DMS153 treated with DMSO at 0.1 percent for 48 hours (cell line): ENCODE measurements at regions not wholly inside any gene's neighbourhood (a gene's known extent, or its start where the extent isn't known, plus 50 kb on each side); places are given as distances from the start of the nearest gene placed in this dataset.
"Not testable (repeated sequence)": the region's sequence is repeated elsewhere in the genome, so short reads cannot be mapped to it uniquely, and the experiment has no call there.

Experiments
- DNase-seq: peaks from one replicate; lab custom pipeline; 2025; ENCODE audit not compliant: unreplicated experiment; lab: John Stamatoyannopoulos, UW

DNA sequence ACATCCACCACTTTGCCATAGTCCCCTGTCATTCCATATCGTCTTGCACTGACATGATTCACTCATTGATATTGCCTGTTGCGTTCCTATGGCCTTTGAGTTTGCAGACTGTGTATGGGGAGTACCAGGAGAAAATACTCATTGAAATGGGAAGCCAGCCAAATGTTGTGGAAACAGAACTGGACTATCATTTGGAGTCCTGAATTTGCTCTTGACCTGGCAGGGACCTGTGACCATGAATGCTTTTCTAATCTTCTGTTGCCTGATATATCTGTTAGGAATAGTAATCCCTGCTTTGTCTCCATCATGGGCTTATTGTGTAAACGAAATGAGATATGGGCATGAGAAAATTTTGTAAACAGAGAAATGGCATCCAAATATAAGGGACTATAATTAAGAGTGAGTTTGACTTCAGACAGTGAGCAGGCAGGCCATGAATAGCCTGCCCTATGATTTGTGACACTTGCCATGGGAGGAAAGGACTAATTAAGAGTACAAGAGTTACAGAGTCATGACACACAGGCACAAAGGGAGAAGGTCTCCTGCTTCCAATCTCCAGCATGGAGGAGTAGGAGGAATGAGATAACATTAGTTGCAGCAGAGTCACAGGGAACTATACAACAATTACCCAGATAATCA lies 572.9 kb upstream of the SGCD start:
- DNase-seq, result no peak

DNA sequence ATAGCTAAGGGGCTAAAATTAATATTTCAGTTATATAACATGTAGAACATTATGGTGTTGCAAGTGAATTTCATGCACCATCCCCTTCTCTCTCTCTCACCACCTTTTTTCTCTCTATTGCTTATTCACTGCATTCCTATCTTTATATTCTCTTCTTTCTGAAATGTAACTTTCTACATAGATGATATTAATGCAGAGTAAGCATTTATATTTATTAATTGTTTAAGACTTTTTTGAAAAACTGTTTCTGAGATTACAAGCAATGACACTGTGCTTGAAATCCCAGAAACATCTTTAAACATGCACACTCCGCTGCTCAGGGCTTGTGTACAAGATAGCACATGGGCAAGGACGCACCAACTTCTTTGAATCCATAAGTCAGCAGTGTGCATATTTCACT lies 567.7 kb upstream of the SGCD start:
- no peak for DNase-seq

- DNase-seq, result no peak
Measured at GRCh38 chr5:155759984-155760383, 567.0 kb upstream of the SGCD start.

DNA sequence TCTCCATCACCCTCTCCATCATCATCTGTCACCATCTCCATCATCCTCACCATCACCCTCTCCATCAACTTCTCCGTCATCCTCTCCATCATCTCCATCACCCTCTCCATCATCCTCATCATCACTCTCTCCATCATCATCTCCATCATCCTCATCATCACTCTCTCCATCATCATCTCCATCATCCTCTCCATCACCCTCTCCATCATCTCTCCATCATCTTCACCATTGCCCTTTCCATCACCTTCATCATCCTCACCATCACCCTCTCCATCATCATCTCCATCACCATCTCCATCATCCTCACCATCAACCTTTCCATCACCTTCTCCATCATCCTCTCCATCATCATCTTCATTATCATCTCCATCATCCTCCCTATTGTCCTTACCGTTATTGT lies 565.5 kb upstream of the SGCD start:
- DNase-seq, result no peak

DNA sequence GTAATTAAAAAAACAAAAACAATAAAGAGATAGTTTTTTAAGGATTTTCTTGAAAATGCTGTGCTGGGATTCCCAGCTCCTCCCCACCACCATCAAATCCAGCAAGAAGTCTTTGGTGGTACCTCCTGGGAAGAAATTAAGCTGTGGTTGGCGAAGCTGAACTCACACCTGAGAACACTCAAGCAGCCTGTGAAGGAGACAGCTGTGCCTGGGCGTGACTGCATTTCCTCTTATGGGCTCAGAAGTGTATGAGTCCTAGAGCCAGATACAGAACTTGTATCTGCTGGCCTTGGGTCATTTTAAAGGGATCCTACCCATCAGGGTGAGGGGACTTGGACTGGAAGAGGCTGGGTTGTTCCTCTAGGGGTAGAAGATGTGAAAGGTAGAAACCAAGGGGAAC lies 561.2 kb upstream of the SGCD start:
- no peak for DNase-seq

DNA sequence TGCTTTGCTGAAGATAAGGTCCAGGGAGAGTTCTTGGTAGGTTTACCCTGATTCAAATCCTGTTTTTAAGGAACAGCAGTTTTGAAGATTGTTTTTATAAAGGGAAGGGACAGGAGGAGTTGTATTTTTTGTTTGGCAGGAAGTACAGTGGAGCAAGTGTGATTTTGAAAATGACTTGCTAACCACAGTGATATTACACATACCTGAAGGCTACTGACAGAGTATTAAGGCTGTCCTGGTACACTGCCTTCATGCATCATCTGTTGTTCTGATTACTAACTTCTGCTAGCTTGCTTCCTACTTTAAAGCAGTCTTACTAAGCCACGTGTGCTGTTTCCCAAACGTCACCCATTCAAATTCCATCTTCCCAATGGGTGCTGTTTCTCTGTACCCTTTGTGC lies 559.5 kb upstream of the SGCD start:
- no peak for DNase-seq

DNA sequence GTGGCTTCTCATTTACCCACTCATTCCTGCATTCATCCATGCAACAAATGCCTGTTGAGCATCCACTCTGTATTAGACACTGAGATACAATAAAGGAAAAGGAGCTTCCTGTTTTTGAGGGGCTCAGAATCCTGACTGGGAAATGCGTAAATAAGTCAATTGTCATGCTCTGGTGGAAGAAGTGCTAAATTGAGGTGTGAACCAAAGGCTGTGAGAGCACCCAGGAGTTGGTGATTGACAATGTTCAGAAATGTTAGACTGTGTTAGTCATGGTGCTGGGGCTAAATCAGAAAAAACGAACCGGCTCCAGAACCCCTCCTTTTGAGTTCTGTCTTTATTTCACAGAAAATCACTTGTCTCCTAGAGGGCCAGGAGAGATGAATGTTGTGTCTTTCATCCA lies 558.6 kb upstream of the SGCD start:
- DNase-seq, result no peak

DNA sequence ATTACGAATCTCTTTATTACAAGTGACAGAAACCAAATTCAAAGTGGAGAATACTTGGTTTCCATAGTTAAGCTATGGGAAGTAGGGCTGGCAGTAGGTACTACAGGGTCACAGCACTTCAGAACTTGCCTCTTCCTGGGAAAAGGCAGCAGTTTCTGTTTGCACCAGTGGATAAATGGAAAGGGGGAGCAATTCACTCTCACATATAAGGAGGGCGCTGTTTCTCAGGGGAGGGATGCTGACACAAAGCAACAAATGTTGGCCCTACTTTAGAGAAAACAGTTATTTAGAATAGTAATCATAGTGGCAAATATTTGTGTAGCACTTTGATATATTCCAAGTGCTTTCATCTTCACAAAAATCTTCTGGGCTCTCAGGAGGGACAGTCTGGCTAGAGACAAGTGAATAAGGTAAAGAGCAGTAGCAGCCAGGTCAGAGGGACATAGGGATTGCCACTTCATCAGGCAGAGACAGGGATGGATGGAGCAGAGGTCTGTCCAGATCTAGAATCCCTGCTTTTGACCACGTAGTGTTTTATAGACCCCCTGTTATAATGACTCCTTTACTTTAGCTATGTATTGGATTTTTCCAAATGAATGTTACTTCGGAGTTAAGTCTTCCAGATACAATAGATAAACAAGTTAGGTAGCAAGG lies 554.8 kb upstream of the SGCD start:
- no peak for DNase-seq

- no peak for DNase-seq
Measured at GRCh38 chr5:155773680-155774079, 553.3 kb upstream of the SGCD start.

GRCh38 chr5:155780260-155780659 lies 546.7 kb upstream of the SGCD start:
- DNase-seq, result no peak

- DNase-seq, result no peak
Measured at GRCh38 chr5:155783246-155783645, 543.7 kb upstream of the SGCD start.

GRCh38 chr5:155783791-155784190 lies 543.2 kb upstream of the SGCD start:
- DNase-seq, result no peak

- no peak for DNase-seq
Measured at GRCh38 chr5:155786108-155786507, 540.9 kb upstream of the SGCD start.

- no peak for DNase-seq
Measured at GRCh38 chr5:155792873-155793272, 534.1 kb upstream of the SGCD start.

DNA sequence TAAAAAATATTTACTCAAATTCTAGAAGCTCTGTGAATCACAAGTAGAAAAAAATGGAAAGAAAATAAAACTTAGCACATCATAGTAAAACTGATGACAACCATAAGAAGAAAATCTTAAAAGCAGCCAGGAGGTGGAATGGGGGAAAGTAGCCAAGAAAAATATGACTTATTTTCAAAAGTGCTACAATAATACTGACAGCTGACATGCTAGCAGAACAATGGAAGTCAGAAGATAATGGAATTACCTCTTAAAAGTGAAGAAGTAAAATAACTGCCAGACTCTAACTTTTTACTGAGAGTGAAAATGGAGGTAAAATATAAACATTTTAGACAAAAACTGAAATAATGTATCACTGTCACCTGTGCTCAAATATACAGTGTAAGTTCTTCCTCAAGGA lies 532.2 kb upstream of the SGCD start:
- DNase-seq, result no peak

- no peak for DNase-seq
Measured at GRCh38 chr5:155799308-155799707, 527.7 kb upstream of the SGCD start.

DNA sequence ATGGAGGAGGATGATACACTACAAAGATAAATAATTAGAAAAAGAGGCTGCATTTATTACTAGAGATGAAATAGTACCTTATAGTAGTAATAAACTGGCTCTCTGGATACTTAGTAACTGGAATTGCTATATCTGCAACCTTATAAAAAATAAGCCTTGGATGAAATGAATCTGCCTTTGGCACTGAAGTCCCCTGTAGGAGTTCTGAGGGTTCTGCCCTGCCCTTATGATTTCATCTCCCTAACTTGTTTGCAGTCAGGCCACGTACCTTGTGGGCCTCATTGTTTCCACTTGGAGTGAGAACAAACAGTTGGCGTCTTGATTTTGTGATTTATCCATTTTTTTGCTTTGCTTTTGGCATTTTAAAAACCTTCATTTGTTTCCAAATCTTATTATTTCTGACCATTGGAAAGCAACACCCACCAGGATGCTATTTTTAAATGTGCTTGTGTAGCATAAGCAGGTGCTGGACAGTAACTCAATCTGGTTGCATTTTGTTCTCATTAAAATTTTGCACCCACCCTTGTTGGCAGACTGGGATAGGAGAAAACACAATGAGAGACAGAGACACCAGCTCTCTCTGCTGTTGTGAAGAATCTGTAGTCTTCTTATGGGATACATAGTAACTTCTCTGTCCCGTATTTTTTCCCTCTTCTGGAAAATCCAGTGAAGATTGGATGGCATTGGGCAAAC lies 518.9 kb upstream of the SGCD start:
- DNase-seq, result no peak

DNA sequence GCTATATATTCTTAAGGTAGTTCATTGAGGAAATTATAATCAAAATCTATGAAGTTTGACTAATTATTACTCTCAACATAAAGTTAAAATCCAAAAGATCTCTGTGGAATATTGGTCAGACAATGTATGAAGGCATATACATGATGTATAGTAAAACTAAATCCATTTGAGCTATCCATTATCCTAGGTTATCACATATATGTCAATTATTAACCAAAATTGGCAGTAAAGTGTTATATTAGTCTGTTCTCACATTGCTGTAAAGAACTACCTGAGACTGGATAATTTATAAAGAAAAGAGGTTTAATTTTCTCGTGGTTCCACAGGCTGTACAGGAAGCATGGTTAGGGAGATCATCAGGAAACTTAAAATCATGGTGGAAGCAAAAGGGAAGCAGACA lies 511.7 kb upstream of the SGCD start:
- DNase-seq, result no peak

DNA sequence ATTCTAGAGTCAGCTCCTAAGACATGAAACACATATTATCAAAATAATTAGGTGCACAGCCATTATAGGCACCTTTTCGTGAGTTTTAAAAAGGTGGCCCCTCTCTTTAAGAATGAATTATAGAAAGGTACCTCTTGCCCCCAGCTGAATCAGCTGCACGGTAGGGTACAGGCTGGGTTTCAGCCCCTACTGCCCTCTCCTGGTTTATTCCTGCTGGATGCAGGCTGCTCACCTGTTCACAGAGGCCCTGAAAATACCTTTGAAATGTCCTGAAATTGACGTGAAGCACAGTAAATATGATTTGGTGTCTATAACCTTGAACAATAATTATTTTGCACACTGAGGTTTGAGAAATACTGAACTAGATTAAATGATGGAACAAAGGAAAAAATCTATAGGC lies 504.8 kb upstream of the SGCD start:
- DNase-seq, result no peak

- DNase-seq, result no peak
Measured at GRCh38 chr5:155826611-155827507, 500.1 kb upstream of the SGCD start.

DNA sequence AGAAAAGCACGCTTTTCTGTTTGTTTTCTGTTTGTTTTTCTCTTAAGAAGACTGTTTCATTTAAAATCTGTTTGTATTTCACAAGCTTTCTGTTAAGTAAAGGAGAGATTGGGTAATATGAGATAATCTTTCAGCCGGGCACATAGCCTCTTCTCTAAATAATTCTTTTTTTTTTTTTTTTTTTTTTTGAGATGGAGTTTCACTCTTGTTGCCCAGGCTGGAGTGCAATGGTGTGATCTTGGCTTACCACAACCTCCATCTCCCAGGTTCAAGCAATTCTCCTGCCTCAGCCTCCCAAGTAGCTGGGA lies 499.5 kb upstream of the SGCD start:
- DNase-seq, result not testable (repeated sequence)

DNA sequence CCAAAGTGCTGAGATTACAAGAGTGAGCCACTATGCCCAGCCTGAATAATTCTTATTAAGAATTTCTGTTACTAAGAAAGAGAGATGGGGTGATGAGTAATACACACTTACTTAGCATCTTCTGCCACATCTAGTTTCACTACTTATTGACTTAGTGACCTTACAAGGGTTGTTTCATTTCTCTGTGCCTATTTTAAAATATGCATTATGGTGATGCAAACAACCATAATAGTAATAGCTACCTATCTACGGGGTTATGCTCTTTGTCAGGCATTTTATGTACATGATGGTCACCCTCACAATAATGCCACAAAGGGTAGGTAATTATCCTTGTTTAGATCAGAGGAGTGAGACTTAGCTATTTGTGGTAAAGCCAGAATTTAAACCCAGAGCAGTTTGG lies 499.0 kb upstream of the SGCD start:
- no peak for DNase-seq
